Right lobe of liver (tissue), 4 donors: ENCODE measurements at regions not wholly inside any gene's neighbourhood (a gene's known extent, or its start where the extent isn't known, plus 50 kb on each side); places are given as distances from the start of the nearest gene placed in this dataset.

Source experiments
- CTCF ChIP-seq, 4 donors: fragments of 200-600 bp in 3 of 4; fragments of 450-650 bp in 1 of 4; IDR thresholded peaks; one replicate each; pipeline versions ENCODE4 v1.5.1 to v1.8.0; 2016 to 2022; ENCODE audit warnings: antibody characterized with exemption in 4 of 4, mild to moderate bottlenecking in 2 of 4
- POLR2A ChIP-seq: fragments of 450-650 bp; IDR thresholded peaks from one replicate; pipeline ENCODE4 v1.6.1; 2017; ENCODE audit warnings: antibody characterized with exemption, mild to moderate bottlenecking
- donor health status: DM: no; HTN: no; CAD: no.
- donor health status: DM: no; HTN: no; CAD: no.
- donor health status: DM: no; HTN: yes; CAD: no.

GRCh38 chrX:98795636-98796035, 1614.4 kb downstream of the PCDH19 start:
- TF ChIP-seq CTCF (IDR thresholded peaks at IDR 0.05): no peak
- no peak for TF ChIP-seq POLR2A
